Cortex of kidney (tissue), 1 donor: ENCODE measurements at regions not wholly inside any gene's neighbourhood (a gene's known extent, or its start where the extent isn't known, plus 50 kb on each side); places are given as distances from the start of the nearest gene placed in this dataset.
A peak's percentile ranks its signal among the peaks of the same experiment; 100 is the strongest.

Experiments
- DNase-seq: peaks from one replicate; lab custom pipeline; 2025; lab: John Stamatoyannopoulos, UW

DNA sequence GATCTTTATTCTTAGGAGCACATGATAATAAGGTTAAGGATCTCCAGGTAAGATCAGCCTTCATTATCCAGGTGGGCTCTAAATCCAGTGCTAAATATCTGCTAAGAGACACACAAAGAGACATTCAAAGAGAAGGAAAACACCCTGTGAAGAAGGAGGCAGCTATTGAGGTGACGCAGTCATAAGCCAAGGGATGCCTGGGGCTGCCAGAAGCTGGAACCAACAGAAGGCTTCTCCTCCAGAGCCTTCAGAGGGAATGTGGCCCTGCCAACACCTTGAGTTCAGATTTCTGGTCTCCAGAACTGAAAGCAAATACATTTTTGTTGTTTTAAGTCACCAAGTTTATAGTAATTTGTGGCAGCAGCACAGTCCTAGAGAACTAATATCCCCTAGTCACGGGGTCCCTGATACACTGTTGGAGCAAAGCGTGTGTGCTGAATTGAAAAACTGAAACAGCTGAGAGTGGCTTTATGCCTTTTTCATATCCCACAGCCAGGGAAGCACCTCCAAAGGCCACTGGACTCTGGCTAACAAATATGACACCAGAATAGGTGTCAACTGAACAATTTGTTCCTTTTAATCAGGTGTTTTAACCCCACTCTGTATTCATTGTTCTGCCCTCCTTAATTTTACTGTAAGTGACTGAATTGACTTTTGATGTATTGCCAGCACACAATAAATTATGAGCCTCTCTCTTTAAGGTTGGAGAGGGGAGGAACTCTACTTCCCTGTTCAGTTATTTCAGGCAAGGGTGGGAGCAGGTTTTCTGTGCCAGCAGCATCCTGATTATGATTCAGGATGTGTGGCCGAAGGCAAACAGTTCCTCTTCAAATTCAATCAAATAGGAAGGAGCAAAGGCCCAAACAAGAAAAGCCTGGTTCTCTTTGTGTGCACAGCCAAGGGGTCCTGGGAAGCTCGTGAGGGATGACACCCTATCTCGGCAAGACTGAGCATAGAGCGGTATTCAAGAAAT, 151.8 kb upstream of the HES1 start:
- DNase-seq, result no peak

DNA sequence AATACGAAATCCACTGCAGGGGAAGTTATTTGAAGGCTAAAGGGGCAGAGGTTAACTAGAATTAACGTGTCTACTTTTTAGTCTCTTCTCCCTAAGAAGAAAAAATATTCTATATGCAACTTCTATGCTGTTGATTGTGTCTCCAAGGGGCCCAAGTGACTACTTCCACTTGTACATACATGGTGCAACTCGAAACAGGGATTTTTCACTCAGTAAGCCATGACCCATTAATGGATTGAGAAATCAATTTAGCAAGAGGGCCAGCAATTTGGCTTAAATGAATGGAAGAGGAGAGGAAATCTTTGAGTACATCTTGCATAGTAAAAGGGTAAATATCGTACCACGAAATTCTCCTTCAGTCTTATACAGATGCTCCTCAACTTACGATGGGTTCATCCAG, 151.1 kb upstream of the HES1 start:
- no peak for DNase-seq

DNA sequence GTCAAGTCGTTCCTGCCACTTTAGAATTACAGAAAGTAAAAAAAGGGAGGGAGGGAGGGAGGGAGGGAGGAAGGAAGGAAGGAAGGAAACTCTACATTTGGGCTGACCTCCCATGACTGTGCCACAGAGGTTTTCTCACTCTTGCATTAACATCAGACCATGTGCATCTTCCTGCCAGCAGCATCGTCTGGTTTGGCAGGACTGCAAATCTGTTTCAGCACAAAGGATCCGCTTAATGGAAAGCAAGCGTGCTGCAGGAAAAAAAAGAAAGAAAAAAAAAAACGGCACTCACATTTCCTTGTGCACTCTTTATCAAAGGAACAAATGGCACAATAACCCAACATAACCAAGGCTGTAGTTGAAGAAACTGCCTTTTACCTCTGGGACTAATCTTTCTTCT, 148.8 kb upstream of the HES1 start:
- DNase-seq, result no peak

DNA sequence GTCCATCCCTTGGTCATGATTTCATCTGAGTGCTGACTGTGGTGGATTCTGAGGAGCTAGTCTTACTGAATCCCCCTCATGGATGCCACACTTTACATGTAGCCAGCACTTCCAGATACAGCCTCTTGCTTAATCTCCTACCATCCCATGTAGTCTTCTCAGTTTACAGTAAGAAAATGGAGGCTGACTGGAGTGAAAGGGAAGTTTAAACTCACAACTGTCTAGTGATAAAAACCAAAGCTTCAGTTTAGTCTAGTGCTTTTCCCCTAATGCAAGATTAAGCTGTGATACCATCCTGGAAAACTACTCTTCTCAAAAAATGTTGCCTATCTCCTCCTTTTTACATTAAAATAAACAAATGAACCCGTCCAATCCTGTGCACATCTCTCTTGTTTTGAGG, 146.8 kb upstream of the HES1 start:
- DNase-seq, result no peak

DNA sequence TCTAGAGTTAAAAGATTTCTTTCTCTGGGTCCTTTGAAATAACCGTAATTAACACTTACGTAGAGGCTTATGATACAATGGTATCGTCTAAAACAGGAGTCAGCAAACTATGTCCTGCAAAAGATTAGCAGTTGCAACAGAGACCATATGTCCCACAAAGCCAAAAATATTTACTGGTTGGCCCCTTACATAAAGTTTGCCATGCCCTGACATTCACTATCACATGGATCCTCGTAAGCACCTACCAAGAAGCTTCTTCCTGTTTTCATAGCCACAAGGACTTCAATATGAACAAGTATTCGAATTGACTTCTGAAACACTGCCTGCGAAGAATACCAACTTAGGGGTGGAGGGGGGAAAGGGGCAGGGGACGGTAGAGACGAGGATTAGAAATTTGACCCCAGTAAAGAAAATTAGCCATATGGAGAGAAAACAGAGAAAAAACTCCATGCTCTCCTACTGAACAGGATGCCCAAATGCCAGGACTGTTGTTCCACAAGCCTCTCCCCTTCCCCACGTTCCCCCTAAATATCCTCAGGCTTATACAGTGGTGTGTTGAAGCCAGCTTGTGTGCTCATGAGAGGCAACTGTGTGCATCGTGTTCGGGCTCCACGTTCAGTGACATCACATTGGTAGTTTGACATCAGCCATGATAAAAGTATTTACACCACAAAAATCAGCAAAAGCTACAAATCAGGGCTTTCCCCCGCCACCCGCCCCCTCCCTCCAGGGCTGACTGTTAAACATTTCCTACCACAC, 144.1 kb upstream of the HES1 start:
- DNase-seq, result no peak

DNA sequence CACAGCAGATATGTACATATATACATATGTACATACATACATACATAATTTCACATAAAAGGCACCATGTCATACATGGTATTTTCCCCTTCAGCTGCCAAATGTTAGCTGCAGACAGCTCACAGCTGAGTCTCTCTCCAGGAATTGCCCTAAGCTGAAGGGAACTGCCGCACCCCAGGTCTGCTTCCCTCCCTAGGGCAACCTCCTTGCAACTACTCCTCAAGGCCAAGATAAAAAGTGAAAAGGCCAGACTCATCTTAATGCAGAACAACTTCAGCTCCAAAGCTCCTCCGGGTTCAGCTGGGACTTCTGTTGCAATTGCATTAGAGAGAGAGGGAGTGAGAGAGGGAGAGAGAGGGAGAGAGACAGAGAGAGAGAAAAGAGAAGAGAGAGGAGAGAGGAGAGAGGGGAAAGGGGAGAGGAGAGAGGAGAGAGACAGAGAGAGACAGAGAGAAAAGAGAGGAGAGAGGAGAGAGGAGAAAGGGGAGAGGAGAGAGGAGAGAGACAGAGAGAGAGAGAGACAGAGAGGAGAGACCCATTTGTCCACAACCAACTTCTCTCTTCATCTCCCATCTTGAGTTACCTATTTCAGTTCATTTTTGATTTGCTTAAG, 143.4 kb upstream of the HES1 start:
- DNase-seq, result no peak

DNA sequence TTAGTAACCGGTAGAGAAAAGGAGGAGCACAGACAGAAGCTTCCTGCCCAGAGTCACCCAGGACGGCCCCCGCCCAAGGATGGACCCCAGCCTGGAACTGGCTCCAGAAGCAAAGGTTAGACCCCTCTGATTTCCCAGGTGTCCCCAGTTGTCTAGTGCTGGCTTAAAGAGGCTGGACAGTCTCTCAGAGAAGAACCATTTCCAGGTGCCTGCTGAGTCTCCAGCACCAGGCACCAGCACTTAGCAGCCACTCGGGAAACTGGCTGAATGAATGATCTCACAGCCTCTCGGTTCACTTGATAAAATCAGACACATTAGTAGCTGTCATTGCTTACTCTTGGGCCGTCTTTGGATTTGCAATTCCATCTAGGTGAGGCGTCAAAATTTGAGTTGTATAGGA, 139.7 kb upstream of the HES1 start:
- no peak for DNase-seq

DNA sequence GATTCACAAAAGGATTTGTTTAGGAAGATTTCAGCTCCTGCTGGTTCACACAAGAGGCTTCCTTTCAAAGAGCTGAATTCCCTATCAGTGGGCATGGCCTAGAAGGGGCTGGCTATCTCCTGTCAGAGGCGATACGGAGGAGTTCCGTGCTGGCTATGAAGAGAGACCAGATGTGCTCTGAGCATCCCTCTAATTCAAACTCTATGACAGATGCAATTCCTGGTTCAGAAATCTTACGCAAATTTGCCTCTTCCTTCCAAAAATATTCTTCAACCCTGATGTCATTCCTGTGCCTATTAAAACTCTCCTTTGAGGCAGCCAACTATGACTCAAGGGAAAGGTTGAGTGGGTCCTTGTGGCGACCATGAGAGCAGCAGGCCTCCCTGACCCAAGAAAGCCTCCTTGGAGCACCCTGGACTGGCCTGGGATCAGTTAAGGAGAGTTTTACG, 139.3 kb upstream of the HES1 start:
- DNase-seq, result no peak

DNA sequence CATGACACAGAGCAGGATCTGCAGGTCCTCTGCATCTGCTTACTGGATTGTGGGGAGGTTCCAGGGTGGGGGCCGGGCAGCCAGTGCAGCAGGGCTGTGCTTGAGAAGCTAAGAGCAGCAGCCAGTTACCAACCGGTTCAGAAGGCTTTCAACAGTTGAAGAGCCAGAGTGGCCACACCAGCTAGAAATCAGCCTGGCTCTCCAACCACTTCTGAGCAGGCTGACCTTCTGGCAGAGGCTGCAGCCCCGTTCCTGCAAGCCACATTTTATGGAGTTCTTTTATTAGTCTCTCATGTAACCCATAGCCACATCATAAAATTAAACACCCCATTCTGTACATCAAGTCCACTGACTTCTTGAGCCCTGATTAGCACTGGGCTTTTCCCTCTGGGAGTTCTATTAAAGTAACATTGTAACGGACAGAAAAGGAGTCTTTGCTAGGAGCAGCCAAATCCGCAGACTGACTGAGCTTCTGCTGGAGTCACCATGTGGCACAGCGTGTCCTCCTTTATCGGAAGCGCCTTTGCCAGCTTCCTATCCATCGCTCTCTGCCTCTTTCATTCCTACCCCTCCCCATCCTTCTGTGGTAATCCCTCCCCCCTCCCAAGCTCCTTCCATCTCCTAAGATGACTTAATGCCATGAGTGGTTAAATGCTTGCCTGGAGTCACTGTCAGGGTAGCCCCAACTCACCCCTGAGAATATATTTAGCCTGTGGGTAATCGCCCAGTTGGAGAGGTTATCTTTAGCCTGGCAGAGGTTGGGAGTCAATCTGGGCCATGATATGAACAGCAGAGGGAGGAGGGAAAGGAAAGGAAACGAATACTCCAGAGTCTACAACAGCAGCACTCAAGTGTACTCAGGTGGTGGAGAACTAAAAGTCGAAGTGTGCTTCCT, 138.5 kb upstream of the HES1 start:
- no peak for DNase-seq

DNA sequence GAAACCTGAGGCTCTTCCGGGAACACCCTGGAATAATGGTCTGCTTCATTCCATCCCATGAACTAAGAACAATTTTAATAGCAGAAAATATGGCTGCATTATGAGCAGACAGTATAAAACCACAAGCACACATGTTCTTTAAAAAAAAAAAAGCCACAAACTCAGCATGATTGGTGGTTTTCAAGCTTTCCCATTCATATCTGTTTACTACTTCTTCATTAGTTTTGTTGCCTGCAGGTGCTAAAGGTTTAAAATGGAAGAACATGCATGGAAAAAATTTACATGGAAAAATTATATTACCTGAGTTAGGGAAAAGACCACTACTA, 137.9 kb upstream of the HES1 start:
- DNase-seq, result no peak

DNA sequence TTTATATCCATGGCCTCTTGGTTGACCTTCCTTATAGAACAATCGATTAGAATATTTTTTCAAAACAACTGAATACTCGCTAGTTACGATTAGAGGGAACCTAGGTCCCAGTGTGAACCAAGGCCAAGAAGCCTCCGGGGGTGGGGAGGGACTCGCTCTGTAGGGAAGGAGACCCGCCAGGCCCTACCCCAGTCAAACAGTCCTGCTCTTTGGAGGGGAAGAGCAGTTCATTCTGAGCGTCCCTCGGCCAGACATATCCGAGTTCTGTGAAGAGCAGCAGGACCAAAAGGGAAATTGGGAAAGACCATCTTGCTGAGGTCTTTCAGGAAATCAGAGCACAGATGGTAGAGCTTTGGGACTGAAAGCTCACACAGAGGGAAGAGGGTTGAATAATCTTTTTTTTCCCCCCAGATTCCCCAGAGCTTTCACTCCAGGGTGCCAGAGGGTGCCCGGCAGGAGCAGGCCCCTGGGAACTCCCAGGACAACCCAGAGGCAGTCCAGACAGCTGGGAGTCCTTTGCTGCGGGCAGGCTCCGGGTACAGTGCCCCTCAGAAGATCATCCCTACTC, 137.2 kb upstream of the HES1 start:
- no peak for DNase-seq

DNA sequence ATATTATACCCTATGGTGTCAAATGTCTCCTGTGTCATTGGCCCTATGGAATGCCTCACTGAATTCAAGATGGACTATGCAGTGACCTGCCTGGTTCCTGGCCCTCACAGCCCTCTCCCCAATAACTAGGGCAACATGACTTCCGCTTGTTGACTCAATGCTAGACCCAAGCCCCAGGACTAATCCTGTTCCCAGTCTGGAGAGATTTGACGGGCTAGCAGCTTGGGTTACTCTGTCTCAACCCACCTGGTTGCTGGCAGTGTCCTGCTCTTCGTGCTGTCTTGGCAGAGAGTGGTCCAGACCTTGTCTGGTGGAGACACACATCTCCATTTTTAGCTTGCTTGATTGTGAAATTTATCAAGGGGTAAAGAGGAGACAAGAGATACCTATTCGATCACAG, 135.8 kb upstream of the HES1 start:
- DNase-seq, result no peak

DNA sequence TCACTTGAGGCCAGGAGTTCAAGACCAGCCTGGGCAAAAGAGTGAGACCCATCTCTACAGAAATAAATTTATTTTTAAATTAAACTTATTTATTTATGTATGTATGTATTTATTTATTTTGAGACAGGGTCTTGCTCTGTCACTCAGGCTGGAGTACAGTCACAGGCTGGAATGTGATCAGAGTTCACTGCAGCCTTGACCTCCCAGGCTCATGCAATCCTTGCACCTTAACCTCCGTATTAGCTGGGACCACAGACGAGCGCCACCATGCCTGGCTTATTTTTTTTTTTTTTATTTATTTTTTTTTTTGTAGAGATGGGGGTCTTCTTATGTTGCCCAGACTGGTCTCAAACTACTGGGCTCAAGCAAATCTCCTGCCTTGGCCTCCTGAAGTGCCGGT, 135.2 kb upstream of the HES1 start:
- DNase-seq, result no peak

DNA sequence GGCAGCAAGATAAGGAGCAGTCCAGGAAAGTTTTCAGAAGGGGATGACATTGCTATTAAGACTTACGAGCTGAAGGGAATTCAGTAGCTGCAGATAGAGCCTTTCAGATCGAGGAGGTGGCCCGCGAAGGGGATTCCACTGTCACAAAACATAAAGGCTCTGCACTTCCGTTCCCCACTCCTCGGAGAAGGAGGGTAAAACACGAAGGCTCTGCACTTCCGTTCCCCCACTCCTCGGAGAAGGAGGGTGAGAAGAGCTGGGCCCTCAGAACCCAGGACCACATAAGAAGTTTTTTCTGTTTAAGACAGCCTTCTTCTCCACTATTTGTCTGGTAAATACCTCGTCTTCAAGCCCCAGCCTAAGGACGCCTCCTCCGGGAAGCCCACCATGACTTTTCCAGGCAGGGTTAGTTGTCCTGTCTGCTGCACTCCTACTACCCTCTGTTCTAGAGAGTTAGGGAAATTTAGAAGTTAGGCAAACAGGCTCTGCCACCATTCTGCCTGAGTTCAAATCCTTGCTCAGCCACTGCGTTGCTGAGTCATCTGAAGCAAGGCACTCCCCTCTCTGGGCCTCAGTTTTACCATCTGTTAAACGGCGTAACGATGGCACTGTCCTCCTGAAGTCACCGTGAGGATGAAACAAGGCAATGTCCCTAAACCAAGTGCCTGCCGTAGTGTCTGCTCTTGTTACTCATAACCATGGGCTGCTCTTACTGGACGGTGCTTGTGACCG, 134.1 kb upstream of the HES1 start:
- no peak for DNase-seq

DNA sequence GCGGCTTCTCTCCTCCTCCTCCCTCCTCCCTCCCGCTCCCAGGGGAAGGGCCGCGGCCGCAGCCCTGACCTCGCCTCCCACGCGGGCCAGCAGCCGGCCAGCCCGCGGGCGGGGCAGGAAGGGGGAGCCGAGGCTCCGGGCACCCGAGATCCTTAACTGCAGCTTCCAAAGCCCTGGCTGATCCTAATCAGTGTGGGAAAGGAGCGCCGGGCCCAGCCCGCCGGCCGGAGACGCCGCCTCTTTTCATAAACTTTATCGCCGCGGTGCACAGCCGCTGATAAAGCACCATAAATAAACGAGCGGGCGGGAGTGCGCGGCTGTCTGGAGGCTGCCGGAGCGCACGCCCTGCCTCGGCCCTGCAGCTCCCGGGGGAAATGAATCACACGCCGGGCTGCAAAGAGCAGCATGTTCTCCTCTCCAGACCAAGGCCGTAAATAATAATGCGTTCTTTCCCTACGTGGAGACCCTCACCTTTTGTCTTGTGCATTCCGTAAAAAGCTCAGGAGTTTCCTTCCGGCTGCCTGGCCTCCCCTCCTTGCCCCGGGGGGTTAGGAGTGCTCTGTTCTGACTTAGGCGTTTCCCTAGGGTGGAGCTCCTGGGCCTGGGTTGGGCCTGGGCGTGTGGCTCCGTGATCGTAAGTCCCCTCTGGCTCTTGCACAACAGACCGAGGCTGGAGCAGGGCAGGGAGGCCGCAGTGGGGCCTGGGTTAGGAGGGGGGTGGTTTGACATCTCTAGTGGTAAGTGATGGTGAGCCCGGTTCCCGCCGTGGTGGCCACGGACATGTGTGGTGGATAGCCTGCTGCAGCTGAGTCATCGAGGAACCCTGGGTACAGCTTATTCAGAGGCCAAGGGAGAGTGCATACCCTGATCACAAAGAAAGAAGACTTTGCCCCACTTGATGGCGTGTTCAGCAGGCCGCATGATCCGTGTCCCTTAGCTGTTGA, 132.6 kb upstream of the HES1 start:
- DNase-seq, result peak; percentile 58

DNA sequence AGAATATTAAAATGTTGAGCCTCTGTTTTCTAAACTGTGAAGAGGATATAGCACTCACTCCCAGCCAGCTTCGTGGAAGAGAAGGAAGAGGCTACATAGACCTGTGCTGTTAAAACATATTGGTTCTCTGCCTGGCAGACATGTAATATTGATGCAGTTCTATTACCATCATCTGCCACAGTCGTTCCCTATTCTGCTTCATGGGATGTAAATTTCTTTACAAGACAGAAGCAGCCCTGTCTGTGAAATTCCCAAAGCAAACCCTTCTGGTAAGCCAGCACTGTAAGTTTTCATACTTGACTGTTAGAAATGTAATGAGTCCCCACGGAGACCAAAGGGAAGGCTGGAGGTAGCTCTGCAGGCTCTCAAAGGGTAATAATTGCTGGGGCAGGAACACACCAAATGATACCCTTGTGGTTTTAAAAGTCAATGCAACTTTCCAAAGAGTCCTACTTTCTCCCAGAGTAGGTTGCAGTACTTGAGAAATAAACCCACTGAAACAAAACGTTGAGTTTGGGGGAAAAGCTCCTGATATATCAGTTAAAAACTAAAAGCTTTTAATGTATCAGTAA, 129.9 kb upstream of the HES1 start:
- no peak for DNase-seq

DNA sequence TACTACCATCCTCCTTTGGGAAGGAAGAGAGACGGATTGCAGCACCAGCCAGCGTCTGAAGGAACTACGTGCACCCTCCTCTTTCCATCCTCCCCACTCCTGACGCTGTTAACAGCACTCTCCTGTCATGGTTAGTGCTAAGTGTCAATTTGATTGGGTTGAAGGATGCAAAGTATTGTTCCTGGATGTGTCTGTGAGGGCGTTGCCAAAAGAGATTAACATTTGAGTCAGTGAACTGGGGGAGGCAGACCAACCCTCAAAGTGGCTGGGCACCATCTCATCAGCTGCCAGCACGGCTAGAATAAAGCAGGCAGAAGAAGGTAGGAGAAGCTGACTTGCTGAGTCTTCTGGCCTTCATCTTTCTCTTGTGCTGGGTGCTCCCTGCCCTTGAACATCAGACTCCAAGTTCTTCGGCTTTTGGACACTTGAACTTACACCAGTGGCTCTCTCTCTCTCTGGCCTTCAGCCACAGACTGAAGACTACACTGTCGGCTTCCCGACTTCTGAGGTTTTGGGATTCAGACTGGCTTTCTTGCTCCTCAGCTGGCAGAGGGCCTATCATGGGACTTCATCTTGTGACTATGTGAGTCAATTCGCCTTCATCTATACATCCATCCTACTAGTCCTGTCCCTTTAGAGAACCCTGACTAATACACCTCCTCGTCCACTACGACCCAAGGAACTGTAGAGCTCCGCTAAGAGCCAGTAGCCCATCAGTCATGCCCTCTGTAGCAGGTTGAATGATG, 128.2 kb upstream of the HES1 start:
- DNase-seq, result no peak

DNA sequence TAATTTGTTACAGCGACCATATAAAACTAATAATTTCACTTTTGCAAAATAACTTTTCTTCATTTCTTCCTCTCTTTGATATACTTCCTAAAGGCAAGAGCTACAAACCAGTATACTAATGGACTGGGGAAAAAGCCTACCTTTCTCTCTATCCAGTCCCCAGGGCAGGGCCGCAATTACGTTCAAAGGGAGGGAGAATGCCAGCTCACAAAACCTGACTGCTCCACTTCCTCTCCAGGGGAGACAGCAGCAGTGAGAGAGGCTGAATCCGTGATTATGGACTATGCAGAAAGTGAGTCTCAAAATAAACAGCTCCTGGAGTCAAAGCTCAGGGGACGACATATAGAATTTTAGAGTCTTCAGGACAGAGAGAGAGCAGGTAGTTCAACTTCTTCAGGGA, 126.9 kb upstream of the HES1 start:
- DNase-seq, result no peak
